ENCODE measurements at regions not wholly inside any gene's neighbourhood (a gene's known extent, or its start where the extent isn't known, plus 50 kb on each side); places are given as distances from the start of the nearest gene placed in this dataset.

DNA sequence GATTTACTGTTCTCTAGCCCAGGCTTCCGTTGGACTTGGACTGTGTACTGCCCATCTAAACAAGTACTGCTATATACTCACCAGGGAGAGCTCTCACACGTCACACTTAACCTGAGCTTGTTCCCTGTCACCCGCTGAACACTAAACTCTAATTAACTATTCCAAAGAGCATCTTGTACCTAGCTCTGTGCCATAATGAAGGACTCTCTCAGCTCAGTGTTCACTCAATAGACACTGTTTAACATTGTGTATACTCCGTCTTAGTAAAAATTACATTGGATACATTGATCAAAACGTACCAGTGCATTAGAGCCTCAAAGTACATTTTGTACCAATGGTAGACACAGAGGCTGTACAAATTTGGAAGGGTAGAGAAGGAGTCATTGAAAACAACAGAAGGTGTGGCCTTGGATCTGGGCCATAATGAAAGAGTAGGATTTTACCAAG, 55.4 kb upstream of the EPHA7 start:
- TF ChIP-seq, protein P1, sequence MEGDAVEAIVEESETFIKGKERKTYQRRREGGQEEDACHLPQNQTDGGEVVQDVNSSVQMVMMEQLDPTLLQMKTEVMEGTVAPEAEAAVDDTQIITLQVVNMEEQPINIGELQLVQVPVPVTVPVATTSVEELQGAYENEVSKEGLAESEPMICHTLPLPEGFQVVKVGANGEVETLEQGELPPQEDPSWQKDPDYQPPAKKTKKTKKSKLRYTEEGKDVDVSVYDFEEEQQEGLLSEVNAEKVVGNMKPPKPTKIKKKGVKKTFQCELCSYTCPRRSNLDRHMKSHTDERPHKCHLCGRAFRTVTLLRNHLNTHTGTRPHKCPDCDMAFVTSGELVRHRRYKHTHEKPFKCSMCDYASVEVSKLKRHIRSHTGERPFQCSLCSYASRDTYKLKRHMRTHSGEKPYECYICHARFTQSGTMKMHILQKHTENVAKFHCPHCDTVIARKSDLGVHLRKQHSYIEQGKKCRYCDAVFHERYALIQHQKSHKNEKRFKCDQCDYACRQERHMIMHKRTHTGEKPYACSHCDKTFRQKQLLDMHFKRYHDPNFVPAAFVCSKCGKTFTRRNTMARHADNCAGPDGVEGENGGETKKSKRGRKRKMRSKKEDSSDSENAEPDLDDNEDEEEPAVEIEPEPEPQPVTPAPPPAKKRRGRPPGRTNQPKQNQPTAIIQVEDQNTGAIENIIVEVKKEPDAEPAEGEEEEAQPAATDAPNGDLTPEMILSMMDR (IDR thresholded peaks at IDR 0.05), result no peak
- no peak for TF ChIP-seq POLR2A (IDR thresholded peaks at IDR 0.05)

Measured in thyroid gland (tissue), 4 donors.